GM12891 (cell line): ENCODE measurements at regions not wholly inside any gene's neighbourhood (a gene's known extent, or its start where the extent isn't known, plus 50 kb on each side); places are given as distances from the start of the nearest gene placed in this dataset.

Experiments used
- DNase-seq: peaks from one replicate; pipeline ENCODE4 v3.0.0; 2011; ENCODE audit warnings: low spot score; ENCODE audit not compliant: insufficient read length
- FAIRE-seq: peaks from 2 replicates; lab custom pipeline; 2011; peaks lifted over from hg19 to GRCh38; lab: Jason Lieb, UNC
- PAX5 ChIP-seq: IDR thresholded peaks from 2 replicates; pipeline ENCODE4 v1.6.1; 2011; ENCODE audit warnings: low read length, moderate library complexity, mild to moderate bottlenecking; ENCODE audit not compliant: insufficient read depth, severe bottlenecking
- POLR2A ChIP-seq: IDR thresholded peaks from 2 replicates; pipeline ENCODE4 v1.6.1; 2011; ENCODE audit warnings: low read depth, low read length, control low read depth
- POLR2AphosphoS5 ChIP-seq: IDR thresholded peaks from 2 replicates; pipeline ENCODE4 v1.6.1; 2011; ENCODE audit warnings: low read depth, low read length, control low read depth
- POU2F2 ChIP-seq: IDR thresholded peaks from 2 replicates; pipeline ENCODE4 v1.6.1; 2011; ENCODE audit warnings: low read depth, mild to moderate bottlenecking, control low read depth, low read length, moderate library complexity
- SPI1 ChIP-seq: IDR thresholded peaks from 2 replicates; pipeline ENCODE4 v1.6.1; 2011; ENCODE audit warnings: low read depth, low read length, control low read depth
- TAF1 ChIP-seq: IDR thresholded peaks from 2 replicates; pipeline ENCODE4 v1.6.1; 2011; ENCODE audit warnings: low read depth, low read length, control low read depth

DNA sequence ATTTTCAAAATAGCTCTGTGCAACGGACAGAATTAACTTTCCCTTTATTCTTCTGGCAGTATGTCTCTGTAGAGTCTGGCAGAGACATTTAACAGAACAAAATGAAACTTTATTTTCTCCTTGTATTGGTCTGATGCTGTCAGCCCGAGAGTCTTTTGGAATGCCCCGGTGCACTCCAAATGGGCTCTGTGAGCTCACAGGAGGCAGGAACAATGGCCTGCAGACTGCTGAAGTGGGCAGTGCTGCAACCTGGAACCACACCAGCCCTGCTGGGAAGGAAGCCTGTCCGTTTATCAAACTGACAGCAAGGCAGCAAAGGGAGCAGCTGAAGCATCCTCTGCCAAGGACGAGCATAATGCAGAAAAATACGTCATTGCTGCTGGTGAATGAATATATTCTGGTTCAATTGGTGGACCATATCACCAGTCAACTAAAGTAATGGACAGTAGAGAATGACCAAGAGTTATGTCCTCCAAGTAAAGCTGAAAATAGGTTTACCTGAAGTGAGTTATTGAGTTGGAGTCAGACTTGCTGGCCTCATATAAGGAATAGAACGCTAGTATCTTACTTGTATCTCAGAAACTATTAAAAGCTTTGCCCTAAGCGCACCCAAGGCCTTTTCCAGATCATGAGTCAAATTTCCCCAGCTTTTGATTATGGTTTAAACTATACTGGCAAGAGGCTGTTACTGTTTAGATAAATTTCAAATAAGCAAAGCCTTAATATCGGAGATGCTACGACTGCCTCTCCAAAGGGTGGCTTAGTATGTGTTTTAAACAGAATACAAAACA is 207.6 kb upstream of the TANK start:
- TF ChIP-seq SPI1 (no peak), POLR2A (no peak), PAX5 (no peak), POU2F2 (no peak), POLR2AphosphoS5 (no peak), TAF1 (no peak)
- DNase-seq (no peak), FAIRE-seq (no peak)

DNA sequence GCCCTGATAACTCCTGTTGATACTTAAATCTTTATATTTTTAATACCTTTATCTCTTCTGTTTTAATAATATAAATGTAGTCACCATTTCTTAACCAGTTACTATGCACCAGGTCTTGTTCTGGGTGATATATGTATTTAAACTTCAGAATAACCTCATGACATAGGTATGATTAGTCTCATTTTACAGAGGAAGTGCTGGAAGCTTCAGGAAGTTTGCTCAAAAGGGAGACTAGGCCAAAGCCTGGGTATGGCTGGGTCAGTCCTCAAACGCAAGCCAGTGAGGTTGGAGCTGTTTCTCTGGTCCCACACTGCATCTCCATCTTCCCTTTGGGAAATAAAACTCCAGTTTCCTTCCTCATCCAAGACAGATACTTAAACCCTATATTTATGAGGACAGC is 204.7 kb upstream of the TANK start:
- TF ChIP-seq POU2F2 (no peak), POLR2A (no peak), TAF1 (no peak), SPI1 (no peak), POLR2AphosphoS5 (no peak), PAX5 (no peak)
- FAIRE-seq (no peak), DNase-seq (no peak)

DNA sequence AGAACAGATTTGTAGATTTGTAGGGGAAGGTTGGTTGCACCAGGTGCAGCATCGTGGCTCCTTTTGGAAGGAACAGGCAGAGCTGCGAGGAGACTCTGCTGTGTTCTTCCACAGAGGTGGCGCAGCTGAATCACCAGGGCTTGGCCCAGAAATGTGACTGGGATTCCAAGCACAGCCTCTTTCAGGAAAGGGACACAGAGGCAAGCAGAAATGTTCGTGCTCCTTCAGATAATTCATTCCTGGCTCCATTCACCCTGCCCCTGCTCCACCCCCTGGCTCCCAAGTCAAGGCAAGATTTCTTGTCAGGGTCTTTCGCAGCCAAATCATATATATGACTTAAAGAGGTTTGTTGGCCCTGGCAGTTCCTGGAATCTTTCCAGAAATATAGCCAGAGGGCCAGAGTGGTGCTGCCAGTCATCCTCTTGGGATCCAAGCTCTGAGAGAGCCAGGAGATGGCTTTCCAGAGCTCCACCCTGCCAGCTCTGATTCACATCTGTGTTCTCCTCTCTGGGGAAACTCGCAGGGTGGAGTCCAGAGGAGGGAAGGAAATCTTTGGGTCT is 203.9 kb upstream of the TANK start:
- DNase-seq (no peak), FAIRE-seq (no peak)
- TF ChIP-seq POLR2A (no peak), POU2F2 (no peak), TAF1 (no peak), POLR2AphosphoS5 (no peak), PAX5 (no peak), SPI1 (no peak)

GRCh38 chr2:160963957-160964356 is 196.3 kb upstream of the TANK start:
- FAIRE-seq (no peak), DNase-seq (no peak)
- TF ChIP-seq TAF1 (no peak), POU2F2 (no peak), POLR2AphosphoS5 (no peak), POLR2A (no peak), PAX5 (no peak)

DNA sequence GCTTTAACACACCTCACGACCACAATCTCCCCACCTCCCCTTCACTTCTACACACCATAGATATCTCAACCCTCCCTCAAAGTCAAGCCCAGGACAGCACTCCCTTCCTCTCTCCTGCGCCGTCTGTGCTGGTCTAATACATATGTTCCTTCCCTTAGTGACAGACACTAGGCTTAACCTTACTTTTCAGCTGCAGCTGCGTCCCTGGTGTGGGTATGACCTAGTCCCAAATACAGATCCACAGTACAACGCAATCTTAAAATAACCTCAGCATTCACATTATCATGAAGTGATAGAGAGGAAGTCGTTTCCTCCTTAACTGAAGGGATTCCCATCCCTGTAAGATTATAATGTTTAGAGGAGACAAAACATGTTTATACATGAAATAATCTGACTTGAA is 192.7 kb upstream of the TANK start:
- FAIRE-seq (no peak), DNase-seq (no peak)
- TF ChIP-seq SPI1, result no peak
- TF ChIP-seq POLR2AphosphoS5, result no peak
- no peak for TF ChIP-seq POU2F2
- no peak for TF ChIP-seq PAX5
- TF ChIP-seq POLR2A, result no peak
- TF ChIP-seq TAF1, result no peak

- FAIRE-seq (no peak), DNase-seq (no peak)
- no peak for TF ChIP-seq TAF1
- no peak for TF ChIP-seq SPI1
- TF ChIP-seq POLR2AphosphoS5, result no peak
- no peak for TF ChIP-seq PAX5
- no peak for TF ChIP-seq POU2F2
- no peak for TF ChIP-seq POLR2A
Observed at GRCh38 chr2:160968183-160968582, 192.0 kb upstream of the TANK start.

DNA sequence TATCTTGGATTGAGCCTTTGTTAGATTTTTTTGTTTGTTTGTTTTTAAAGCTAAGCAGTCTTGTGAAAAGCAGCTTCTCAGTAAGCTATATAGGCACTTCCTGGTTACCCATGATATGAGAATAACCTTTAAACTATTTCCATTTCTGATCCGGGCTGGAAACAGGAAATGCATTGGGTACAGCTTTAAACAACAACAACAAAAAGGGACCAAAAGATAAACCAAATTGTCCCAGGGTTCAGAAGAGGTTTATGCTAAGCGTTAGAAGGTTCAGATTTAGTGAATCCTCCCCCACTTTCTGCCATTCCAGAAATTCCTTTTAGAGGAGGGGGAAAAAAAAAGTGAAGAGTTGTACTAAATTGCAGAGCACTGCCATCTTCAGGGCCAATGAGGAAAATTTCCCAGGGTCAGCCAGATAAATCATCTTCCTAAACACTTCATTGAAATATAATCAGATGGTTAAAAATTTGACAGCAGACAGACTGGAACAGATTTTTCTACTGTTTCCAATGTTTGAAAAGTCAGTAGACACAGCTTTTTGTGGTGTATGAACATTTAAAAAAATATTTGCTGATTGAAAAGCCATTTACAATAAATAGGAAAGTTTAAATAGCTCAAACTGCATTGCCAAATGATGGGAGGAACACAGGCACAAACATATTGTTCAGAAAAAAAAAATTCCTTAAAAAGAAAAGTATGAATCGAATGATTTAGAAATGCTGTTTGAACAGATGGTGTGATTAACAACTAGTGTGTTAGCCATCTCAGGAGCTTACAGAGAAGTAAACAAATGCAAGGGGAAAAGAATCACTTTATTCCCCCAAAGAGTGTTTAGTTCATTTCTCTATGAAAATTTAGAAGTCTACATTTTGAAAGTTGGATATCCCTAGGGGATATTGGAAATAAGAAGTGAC is 189.9 kb upstream of the TANK start:
- no peak for DNase-seq
- no peak for TF ChIP-seq POU2F2
- no peak for TF ChIP-seq SPI1
- TF ChIP-seq PAX5, result no peak
- TF ChIP-seq POLR2AphosphoS5, result no peak
- no peak for TF ChIP-seq TAF1
- TF ChIP-seq POLR2A, result no peak
- no peak for FAIRE-seq

GRCh38 chr2:160973991-160974390 is 186.2 kb upstream of the TANK start:
- TF ChIP-seq POLR2AphosphoS5, result no peak
- TF ChIP-seq SPI1, result no peak
- no peak for TF ChIP-seq PAX5
- TF ChIP-seq POLR2A, result no peak
- no peak for TF ChIP-seq TAF1
- no peak for TF ChIP-seq POU2F2

More at GRCh38 chr2:160973991-160974390, 186.2 kb upstream of the TANK start:
- DNase-seq, result no peak
- FAIRE-seq, result no peak
